Neural cell (in vitro differentiated cells): ENCODE measurements at regions not wholly inside any gene's neighbourhood (a gene's known extent, or its start where the extent isn't known, plus 50 kb on each side); places are given as distances from the start of the nearest gene placed in this dataset.

Experiments used
- H2AFZ ChIP-seq: fragments of 200-600, 300-800 bp; sonication (generic), shearing (Covaris generic); 2 replicates; pipeline ENCODE4 v1.6.0; 2014; ENCODE audit warnings: low read depth, mild to moderate bottlenecking, antibody characterized with exemption, low read length, moderate library complexity
- H3F3A ChIP-seq: fragments of 200-600 bp; shearing (Covaris generic); 2 replicates; pipeline ENCODE4 v1.6.1; 2016; ENCODE audit warnings: mild to moderate bottlenecking, moderate library complexity, mixed read lengths, antibody characterized with exemption, low read length; ENCODE audit not compliant: insufficient read depth, poor library complexity, severe bottlenecking
- H3K27ac ChIP-seq: fragments of 200-600, 300-800 bp; sonication (generic), shearing (Covaris generic); 2 replicates; pipeline ENCODE4 v1.5.1; 2014; ENCODE audit warnings: mild to moderate bottlenecking, low read length, moderate library complexity
- H3K27me3 ChIP-seq: fragments of 300-800, 200-600 bp; sonication (generic), shearing (Covaris generic); 2 replicates; pipeline ENCODE4 v1.6.0; 2014; ENCODE audit warnings: mild to moderate bottlenecking, low read depth, low read length, moderate library complexity; ENCODE audit not compliant: insufficient read depth
- H3K36me3 ChIP-seq: fragments of 300-800, 200-600 bp; sonication (generic), shearing (Covaris generic); 2 replicates; pipeline ENCODE4 v1.5.1; 2014; ENCODE audit warnings: mild to moderate bottlenecking, antibody characterized with exemption, low read length, moderate library complexity; ENCODE audit not compliant: insufficient read depth
- H3K4me2 ChIP-seq: fragments of 300-800, 200-600 bp; sonication (generic), shearing (Covaris generic); 2 replicates; pipeline ENCODE4 v1.6.0; 2014; ENCODE audit warnings: mild to moderate bottlenecking, low read length
- H3K4me3 ChIP-seq: fragments of 300-800, 200-600 bp; sonication (generic), shearing (Covaris generic); 2 replicates; pipeline ENCODE4 v1.5.1; 2014; ENCODE audit warnings: mild to moderate bottlenecking, low read length, moderate library complexity
- H3K79me2 ChIP-seq: fragments of 200-600 bp; shearing (Covaris generic); replicated peaks from 2 replicates; pipeline ENCODE4 v1.6.0; 2014; ENCODE audit warnings: mild to moderate bottlenecking, low read length, moderate library complexity; ENCODE audit not compliant: insufficient read depth
- H3K9ac ChIP-seq: fragments of 300-800, 200-600 bp; sonication (generic), shearing (Covaris generic); 2 replicates; pipeline ENCODE4 v1.6.1; 2016; ENCODE audit warnings: mild to moderate bottlenecking, low read length, mixed read lengths
- H3K9me2 ChIP-seq: fragments of 200-600 bp; shearing (Covaris generic); 2 replicates; pipeline ENCODE4 v1.6.1; 2016; ENCODE audit warnings: mild to moderate bottlenecking, low read length, mixed read lengths; ENCODE audit not compliant: insufficient read depth
- H3K9me3 ChIP-seq: fragments of 200-600, 300-800 bp; sonication (generic), shearing (Covaris generic); 2 replicates; pipeline ENCODE4 v1.6.1; 2016; ENCODE audit warnings: mild to moderate bottlenecking, mixed run types, low read length, moderate library complexity, mixed read lengths
- H4K20me1 ChIP-seq: fragments of 200-600 bp; shearing (Covaris generic); 2 replicates; pipeline ENCODE4 v1.6.1; 2016; ENCODE audit warnings: mild to moderate bottlenecking, mixed run types; ENCODE audit not compliant: insufficient read depth
- EP300 ChIP-seq: fragments of 450-650 bp; conservative IDR thresholded peaks from 2 replicates; pipeline ENCODE4 v1.6.1; 2014; ENCODE audit warnings: antibody characterized with exemption, mild to moderate bottlenecking, moderate library complexity; ENCODE audit not compliant: poor library complexity, severe bottlenecking
- EZH2 ChIP-seq: fragments of 200-600, 300-800 bp; shearing (Covaris generic), sonication (generic); IDR thresholded peaks from 2 replicates; pipeline ENCODE4 v1.6.1; 2014; ENCODE audit warnings: antibody characterized with exemption, low read length, borderline replicate concordance, mild to moderate bottlenecking; ENCODE audit not compliant: insufficient read depth, poor library complexity, severe bottlenecking
- MXI1 ChIP-seq: fragments of 450-650 bp; conservative IDR thresholded peaks from 2 replicates; pipeline ENCODE4 v1.6.1; 2014; ENCODE audit warnings: antibody characterized with exemption, mild to moderate bottlenecking; ENCODE audit not compliant: poor library complexity, severe bottlenecking
- POLR2AphosphoS5 ChIP-seq: IDR thresholded peaks from 2 replicates; pipeline ENCODE4 v1.6.1; 2012
- RAD21 ChIP-seq: fragments of 450-650 bp; conservative IDR thresholded peaks from 2 replicates; pipeline ENCODE4 v1.6.1; 2014; ENCODE audit warnings: antibody characterized with exemption, mild to moderate bottlenecking, moderate library complexity
- SMC3 ChIP-seq: fragments of 450-650 bp; conservative IDR thresholded peaks from 2 replicates; pipeline ENCODE4 v1.6.1; 2014; ENCODE audit warnings: antibody characterized with exemption, mild to moderate bottlenecking, moderate library complexity; ENCODE audit not compliant: poor library complexity
- TAF1 ChIP-seq: IDR thresholded peaks from 2 replicates; pipeline ENCODE4 v1.6.1; 2012; ENCODE audit warnings: low read depth
- TF ChIP-seq, protein P1 (sequence below): IDR thresholded peaks from 2 replicates; pipeline ENCODE4 v1.6.1; 2012; ENCODE audit warnings: borderline replicate concordance
- TF ChIP-seq, protein P2 (sequence below): fragments of 450-650 bp; IDR thresholded peaks from 2 replicates; pipeline ENCODE4 v1.5.1; 2014; ENCODE audit warnings: antibody characterized with exemption, mild to moderate bottlenecking, moderate library complexity; ENCODE audit not compliant: poor library complexity, severe bottlenecking

DNA sequence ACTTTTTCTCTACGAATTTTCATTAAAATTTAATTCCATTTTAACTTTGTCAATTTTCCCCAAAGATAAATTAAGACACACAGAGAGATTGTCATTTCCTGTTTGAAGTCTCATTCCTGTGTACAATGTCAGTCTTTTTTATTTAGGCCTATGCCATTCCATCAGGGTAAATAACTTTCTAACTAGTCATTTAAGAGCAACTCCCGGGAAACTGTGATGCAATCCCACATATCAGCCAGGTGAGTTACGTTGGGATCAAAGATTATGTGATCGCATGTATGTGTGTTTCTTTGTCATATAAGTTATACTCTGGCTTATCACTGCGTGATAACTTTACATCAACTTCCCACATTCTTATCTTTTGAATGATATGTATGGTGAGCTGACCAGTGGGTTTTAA lies 86.1 kb upstream of the S1PR1 start:
- Histone ChIP-seq H4K20me1 (no peaks in the 10 kb centered on the region), H3K36me3 (no peaks in the 10 kb centered on the region), H3K9me3 (no peaks in the 10 kb centered on the region), H3K79me2 (no peaks in the 10 kb centered on the region), H3K4me2 (no peak overlapping the region), H3K27ac (no peak overlapping the region), H3K9ac (no peak overlapping the region), H3K27me3 (no peaks in the 10 kb centered on the region), H2AFZ (no peak overlapping the region), H3K9me2 (no peaks in the 10 kb centered on the region), H3K4me3 (no peak overlapping the region), H3F3A (no peaks in the 10 kb centered on the region)
- TF ChIP-seq MXI1 (no peak), SMC3 (no peak), EZH2 (no peak), TAF1 (no peak), RAD21 (no peak), POLR2AphosphoS5 (no peak)
- TF ChIP-seq, protein P1, sequence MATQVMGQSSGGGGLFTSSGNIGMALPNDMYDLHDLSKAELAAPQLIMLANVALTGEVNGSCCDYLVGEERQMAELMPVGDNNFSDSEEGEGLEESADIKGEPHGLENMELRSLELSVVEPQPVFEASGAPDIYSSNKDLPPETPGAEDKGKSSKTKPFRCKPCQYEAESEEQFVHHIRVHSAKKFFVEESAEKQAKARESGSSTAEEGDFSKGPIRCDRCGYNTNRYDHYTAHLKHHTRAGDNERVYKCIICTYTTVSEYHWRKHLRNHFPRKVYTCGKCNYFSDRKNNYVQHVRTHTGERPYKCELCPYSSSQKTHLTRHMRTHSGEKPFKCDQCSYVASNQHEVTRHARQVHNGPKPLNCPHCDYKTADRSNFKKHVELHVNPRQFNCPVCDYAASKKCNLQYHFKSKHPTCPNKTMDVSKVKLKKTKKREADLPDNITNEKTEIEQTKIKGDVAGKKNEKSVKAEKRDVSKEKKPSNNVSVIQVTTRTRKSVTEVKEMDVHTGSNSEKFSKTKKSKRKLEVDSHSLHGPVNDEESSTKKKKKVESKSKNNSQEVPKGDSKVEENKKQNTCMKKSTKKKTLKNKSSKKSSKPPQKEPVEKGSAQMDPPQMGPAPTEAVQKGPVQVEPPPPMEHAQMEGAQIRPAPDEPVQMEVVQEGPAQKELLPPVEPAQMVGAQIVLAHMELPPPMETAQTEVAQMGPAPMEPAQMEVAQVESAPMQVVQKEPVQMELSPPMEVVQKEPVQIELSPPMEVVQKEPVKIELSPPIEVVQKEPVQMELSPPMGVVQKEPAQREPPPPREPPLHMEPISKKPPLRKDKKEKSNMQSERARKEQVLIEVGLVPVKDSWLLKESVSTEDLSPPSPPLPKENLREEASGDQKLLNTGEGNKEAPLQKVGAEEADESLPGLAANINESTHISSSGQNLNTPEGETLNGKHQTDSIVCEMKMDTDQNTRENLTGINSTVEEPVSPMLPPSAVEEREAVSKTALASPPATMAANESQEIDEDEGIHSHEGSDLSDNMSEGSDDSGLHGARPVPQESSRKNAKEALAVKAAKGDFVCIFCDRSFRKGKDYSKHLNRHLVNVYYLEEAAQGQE, result no peak
- TF ChIP-seq, protein P2, sequence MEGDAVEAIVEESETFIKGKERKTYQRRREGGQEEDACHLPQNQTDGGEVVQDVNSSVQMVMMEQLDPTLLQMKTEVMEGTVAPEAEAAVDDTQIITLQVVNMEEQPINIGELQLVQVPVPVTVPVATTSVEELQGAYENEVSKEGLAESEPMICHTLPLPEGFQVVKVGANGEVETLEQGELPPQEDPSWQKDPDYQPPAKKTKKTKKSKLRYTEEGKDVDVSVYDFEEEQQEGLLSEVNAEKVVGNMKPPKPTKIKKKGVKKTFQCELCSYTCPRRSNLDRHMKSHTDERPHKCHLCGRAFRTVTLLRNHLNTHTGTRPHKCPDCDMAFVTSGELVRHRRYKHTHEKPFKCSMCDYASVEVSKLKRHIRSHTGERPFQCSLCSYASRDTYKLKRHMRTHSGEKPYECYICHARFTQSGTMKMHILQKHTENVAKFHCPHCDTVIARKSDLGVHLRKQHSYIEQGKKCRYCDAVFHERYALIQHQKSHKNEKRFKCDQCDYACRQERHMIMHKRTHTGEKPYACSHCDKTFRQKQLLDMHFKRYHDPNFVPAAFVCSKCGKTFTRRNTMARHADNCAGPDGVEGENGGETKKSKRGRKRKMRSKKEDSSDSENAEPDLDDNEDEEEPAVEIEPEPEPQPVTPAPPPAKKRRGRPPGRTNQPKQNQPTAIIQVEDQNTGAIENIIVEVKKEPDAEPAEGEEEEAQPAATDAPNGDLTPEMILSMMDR, result no peak

DNA sequence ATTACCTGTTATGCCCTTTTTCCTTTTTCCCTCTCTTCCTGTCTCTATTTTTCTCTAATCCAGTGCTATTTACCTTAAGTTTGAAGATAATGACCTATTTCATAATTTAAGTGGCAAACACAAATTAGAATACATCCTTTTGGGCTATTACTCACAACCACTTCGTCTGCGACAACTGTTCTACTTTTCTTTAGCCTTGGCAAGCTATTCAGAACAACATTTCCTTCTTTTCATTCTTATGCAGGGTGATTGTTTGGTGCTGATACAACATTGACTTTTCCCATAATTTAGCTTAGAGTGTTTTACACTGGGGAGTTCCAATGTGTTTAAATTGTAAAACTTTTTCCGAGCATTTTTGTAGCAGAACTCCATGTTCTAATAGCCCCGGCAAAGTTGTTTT lies 86.6 kb upstream of the S1PR1 start:
- H2AFZ ChIP-seq, result no peak overlapping the region
- H3K4me3 ChIP-seq, result no peak overlapping the region
- no peak overlapping the region for H3K4me2 ChIP-seq
- H3K9me3 ChIP-seq, result no peaks in the 10 kb centered on the region
- no peak overlapping the region for H3K27ac ChIP-seq
- no peaks in the 10 kb centered on the region for H3F3A ChIP-seq
- no peaks in the 10 kb centered on the region for H3K36me3 ChIP-seq
- no peaks in the 10 kb centered on the region for H4K20me1 ChIP-seq
- no peak for TF ChIP-seq EZH2
- TF ChIP-seq, protein P1, result no peak
- no peak for TF ChIP-seq POLR2AphosphoS5
- TF ChIP-seq, protein P2, result no peak
- TF ChIP-seq SMC3, result no peak
- no peak for TF ChIP-seq MXI1
- no peak for TF ChIP-seq RAD21
- TF ChIP-seq TAF1, result no peak
- no peak for TF ChIP-seq EP300
- H3K9ac ChIP-seq, result no peak overlapping the region
- H3K27me3 ChIP-seq, result no peaks in the 10 kb centered on the region
- H3K9me2 ChIP-seq, result no peaks in the 10 kb centered on the region
- H3K79me2 ChIP-seq, result no peaks in the 10 kb centered on the region
